ENCODE measurements at regions not wholly inside any gene's neighbourhood (a gene's known extent, or its start where the extent isn't known, plus 50 kb on each side); places are given as distances from the start of the nearest gene placed in this dataset.
A peak's percentile ranks its signal among the peaks of the same experiment; 100 is the strongest.

DNA sequence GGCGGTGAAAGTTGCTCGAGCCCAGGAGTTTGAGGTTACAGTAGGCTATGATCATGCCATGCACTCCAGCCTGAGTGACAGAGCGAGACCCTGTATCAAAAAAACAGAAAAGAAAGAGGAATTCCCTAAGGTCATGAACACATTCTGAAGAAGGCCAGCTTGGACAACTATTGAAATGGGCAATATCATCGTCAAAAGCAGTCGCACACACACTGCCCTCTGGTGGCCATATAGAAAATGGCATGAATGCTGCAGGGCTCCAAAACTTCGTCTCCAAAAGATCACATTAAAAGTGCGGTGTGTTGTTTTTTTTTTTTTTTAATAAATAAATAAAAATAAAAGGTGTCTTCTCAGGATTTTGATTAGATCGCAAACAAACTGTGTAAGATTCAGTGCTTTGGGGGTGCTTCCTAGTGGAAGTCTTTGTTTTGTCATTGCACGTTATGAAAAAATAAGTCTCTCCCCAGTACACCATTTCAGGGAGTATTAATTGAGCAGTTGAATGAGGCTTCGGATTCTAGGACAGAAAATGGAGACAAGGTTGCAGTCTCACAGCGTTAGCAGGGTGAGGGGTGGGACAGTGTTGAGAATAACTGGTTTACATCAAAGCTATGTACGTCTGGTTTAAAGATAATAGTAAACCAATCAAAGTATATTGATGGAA is 87.5 kb upstream of the FMN2 start:
- peaks cover 26% of the 10 kb centered on the region; the same call in 1 of the 2 replicates for H3K27me3 ChIP-seq (ENCODE audit: insufficient read depth, low read depth)
- no peaks in the 10 kb centered on the region for H3K36me3 ChIP-seq (ENCODE audit: low read depth)
- no peaks in the 10 kb centered on the region for H3K9me2 ChIP-seq (ENCODE audit: insufficient read depth)
- no peak for DNase-seq
- H3K27ac ChIP-seq = no peak overlapping the region
- H3K79me2 ChIP-seq (ENCODE audit: low read depth) = no peaks in the 10 kb centered on the region
- BruUV-seq (replicated peaks) = no TSS peak
- H3K9me3 ChIP-seq (ENCODE audit: insufficient read depth, low read depth) = no peaks in the 10 kb centered on the region
- H2AFZ ChIP-seq = no peak overlapping the region
- no peaks in the 10 kb centered on the region for H4K20me1 ChIP-seq (ENCODE audit: insufficient read depth)
- ChIA-PET POLR2A (ENCODE audit: unreplicated experiment) (no interaction called here), CTCF (interaction anchor here (0.6 kb wide), 1 partner anchor 14 kb away, joined by 3 read pairs; no protein-coding TSS in a partner anchor)
- no peak overlapping the region for H3K4me2 ChIP-seq
- no peak overlapping the region for H3K4me3 ChIP-seq
- no peaks in the 10 kb centered on the region for H3F3A ChIP-seq (ENCODE audit: insufficient read depth, low read depth)
- TF ChIP-seq, protein P1, sequence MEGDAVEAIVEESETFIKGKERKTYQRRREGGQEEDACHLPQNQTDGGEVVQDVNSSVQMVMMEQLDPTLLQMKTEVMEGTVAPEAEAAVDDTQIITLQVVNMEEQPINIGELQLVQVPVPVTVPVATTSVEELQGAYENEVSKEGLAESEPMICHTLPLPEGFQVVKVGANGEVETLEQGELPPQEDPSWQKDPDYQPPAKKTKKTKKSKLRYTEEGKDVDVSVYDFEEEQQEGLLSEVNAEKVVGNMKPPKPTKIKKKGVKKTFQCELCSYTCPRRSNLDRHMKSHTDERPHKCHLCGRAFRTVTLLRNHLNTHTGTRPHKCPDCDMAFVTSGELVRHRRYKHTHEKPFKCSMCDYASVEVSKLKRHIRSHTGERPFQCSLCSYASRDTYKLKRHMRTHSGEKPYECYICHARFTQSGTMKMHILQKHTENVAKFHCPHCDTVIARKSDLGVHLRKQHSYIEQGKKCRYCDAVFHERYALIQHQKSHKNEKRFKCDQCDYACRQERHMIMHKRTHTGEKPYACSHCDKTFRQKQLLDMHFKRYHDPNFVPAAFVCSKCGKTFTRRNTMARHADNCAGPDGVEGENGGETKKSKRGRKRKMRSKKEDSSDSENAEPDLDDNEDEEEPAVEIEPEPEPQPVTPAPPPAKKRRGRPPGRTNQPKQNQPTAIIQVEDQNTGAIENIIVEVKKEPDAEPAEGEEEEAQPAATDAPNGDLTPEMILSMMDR (conservative IDR thresholded peaks at IDR 0.05) = peak; percentile 82
- TF ChIP-seq EZH2 (IDR thresholded peaks at IDR 0.05; ENCODE audit: low read depth) = no peak
- intact Hi-C loops (cut with micrococcal nuclease; ENCODE audit: unreplicated experiment) = no loop called here
- no peaks in the 10 kb centered on the region for H3K4me1 ChIP-seq (replicated peaks; ENCODE audit: insufficient read depth)

DNA sequence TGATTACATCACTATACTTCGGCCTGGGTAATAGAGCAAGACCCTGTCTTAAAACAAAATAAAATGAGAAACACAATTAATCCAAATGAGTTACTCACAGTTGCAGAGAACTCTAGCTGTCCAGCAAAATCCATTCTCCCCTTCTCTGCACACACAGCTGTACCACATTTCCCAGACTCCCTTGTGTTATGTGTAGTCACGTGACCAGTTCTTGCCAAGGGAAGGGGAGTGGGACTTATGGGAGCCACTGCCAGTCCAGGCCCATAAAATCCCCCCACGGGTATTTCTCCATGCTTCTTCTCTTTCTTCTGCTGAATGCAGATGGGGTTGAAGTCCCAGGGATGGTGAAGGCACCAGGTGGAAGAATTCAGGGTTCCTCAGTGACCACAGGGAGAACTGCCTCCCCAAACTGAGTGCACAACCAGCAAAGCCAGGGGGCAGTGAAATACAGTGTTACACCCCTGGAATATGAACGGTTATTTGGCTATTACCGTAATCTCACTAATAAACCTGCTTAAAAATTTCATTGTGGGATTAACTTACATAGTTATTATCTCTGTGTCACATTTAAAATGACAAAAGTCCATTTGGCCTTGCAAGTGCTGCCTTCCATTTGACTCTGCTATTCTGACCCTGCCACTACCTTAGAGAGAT is 85.6 kb upstream of the FMN2 start:
- Histone ChIP-seq H3K27me3 (ENCODE audit: insufficient read depth, low read depth) (peaks cover 26% of the 10 kb centered on the region; the same call in 1 of the 2 replicates), H3K4me1 (replicated peaks; ENCODE audit: insufficient read depth) (no peaks in the 10 kb centered on the region), H3K36me3 (ENCODE audit: low read depth) (no peaks in the 10 kb centered on the region), H3K9me2 (ENCODE audit: insufficient read depth) (no peaks in the 10 kb centered on the region), H3K9me3 (ENCODE audit: insufficient read depth, low read depth) (no peaks in the 10 kb centered on the region), H3F3A (ENCODE audit: insufficient read depth, low read depth) (no peaks in the 10 kb centered on the region), H3K27ac (no peak overlapping the region), H3K4me2 (no peak overlapping the region), H3K79me2 (ENCODE audit: low read depth) (no peaks in the 10 kb centered on the region), H4K20me1 (ENCODE audit: insufficient read depth) (no peaks in the 10 kb centered on the region), H2AFZ (no peak overlapping the region), H3K4me3 (no peak overlapping the region)
- intact Hi-C loops (cut with micrococcal nuclease; ENCODE audit: unreplicated experiment) = no loop called here
- ChIA-PET POLR2A (ENCODE audit: unreplicated experiment) (no interaction called here), CTCF (no interaction called here)
- TF ChIP-seq, protein P1 (conservative IDR thresholded peaks at IDR 0.05) = no peak
- no peak for TF ChIP-seq EZH2 (IDR thresholded peaks at IDR 0.05; ENCODE audit: low read depth)
- no TSS peak for BruUV-seq (replicated peaks)
- DNase-seq = no peak

DNA sequence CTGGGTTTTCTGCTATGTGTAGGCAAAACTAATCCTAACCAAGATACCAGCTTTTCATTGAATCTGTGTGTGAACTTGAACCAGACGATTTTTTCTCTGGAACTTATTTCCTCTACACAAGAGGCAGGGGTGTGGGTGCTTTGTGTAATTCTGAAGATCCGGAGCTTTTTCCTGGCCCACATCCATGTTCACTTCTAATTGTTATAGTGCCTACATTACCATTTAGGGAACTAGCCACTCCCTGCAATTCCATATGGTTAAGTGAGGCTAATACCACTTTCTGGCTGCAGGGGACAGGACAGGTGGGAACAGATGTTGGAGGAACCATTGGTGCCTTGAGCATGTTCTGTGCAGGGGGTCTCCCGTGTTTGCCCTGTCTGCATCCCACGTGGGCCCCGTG is 83.4 kb upstream of the FMN2 start:
- Histone ChIP-seq H3K4me1 (replicated peaks; ENCODE audit: insufficient read depth) (no peaks in the 10 kb centered on the region), H3K4me2 (no peak overlapping the region), H3K27me3 (ENCODE audit: insufficient read depth, low read depth) (peaks cover 18% of the 10 kb centered on the region; the same call in 1 of the 2 replicates), H3K9me3 (ENCODE audit: insufficient read depth, low read depth) (no peaks in the 10 kb centered on the region), H3K9me2 (ENCODE audit: insufficient read depth) (no peaks in the 10 kb centered on the region), H3K27ac (no peak overlapping the region), H3K79me2 (ENCODE audit: low read depth) (no peaks in the 10 kb centered on the region), H4K20me1 (ENCODE audit: insufficient read depth) (no peaks in the 10 kb centered on the region), H3F3A (ENCODE audit: insufficient read depth, low read depth) (no peaks in the 10 kb centered on the region), H3K4me3 (no peak overlapping the region), H2AFZ (no peak overlapping the region), H3K36me3 (ENCODE audit: low read depth) (no peaks in the 10 kb centered on the region)
- intact Hi-C loops (cut with micrococcal nuclease; ENCODE audit: unreplicated experiment) = no loop called here
- POLR2A ChIA-PET (ENCODE audit: unreplicated experiment) = no interaction called here
- TF ChIP-seq, protein P1 (conservative IDR thresholded peaks at IDR 0.05) = no peak
- TF ChIP-seq EZH2 (IDR thresholded peaks at IDR 0.05; ENCODE audit: low read depth) = no peak
- no peak for DNase-seq
- BruUV-seq (replicated peaks) = no TSS peak
- CTCF ChIA-PET = no interaction called here

All from PC-9 (cell line).